ENCODE measurements at regions not wholly inside any gene's neighbourhood (a gene's known extent, or its start where the extent isn't known, plus 50 kb on each side); places are given as distances from the start of the nearest gene placed in this dataset.
"Not testable (repeated sequence)": the region's sequence is repeated elsewhere in the genome, so short reads cannot be mapped to it uniquely, and the experiment has no call there.

GRCh38 chr10:32217216-32217615 is 129.7 kb downstream of the EPC1 start:
- no peaks in the 10 kb centered on the region for H3K4me1 ChIP-seq (ENCODE audit: control insufficient read depth, insufficient read depth, low read length)
- no peak overlapping the region for H3K4me3 ChIP-seq (ENCODE audit: low read depth, low read length)
- no peak overlapping the region for H3K27ac ChIP-seq (ENCODE audit: extremely low read depth, low read depth, low read length)
- H3K36me3 ChIP-seq (ENCODE audit: control insufficient read depth in 2 of 2, insufficient read depth in 1 of 2, low read length in 2 of 2): no peaks in the 10 kb centered on the region
- ChIA-PET POLR2A (no interaction called here), CTCF (interaction anchor here (0.7 kb wide), 1 partner anchor 33 kb away, joined by 3 read pairs; no protein-coding TSS in a partner anchor)
- H3K9me3 ChIP-seq (ENCODE audit: control insufficient read depth, insufficient read depth, low read depth, low read length): no peaks in the 10 kb centered on the region
- TF ChIP-seq ZNF280D (tag by site-specific recombination; IDR thresholded peaks at IDR 0.05) (no peak), ZNF146 (tag by site-specific recombination; IDR thresholded peaks at IDR 0.05) (no peak), ZNF423 (tag by site-specific recombination; IDR thresholded peaks at IDR 0.05) (no peak)

DNA sequence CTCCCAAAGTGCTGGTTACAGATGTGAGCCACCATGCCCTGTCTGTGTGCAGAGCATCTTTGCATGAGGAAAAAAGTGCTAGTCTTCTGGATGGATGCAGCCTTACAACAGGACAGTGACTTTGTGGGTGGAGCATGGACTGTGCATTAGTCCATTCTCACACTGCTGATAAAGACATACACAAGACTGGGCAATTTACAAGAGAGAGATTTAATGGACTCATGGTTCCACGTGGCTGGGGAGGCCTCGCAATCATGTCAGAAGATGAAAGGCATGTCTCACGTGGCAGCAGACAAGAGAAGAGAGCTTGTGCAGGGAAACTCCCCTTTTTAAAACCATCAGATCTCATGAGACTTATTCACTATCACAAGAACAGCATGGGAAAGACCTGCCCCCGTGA is 133.1 kb downstream of the EPC1 start:
- H3K4me1 ChIP-seq (ENCODE audit: control insufficient read depth, insufficient read depth, low read length); H3K4me3 ChIP-seq (ENCODE audit: low read depth, low read length); H3K9me3 ChIP-seq (ENCODE audit: control insufficient read depth, insufficient read depth, low read depth, low read length); POLR2A ChIA-PET; H3K27ac ChIP-seq (ENCODE audit: extremely low read depth, low read depth, low read length); H3K36me3 ChIP-seq (ENCODE audit: control insufficient read depth in 2 of 2, insufficient read depth in 1 of 2, low read length in 2 of 2): not testable (repeated sequence)
- CTCF ChIA-PET: interaction anchor here (0.6 kb wide), 1 partner anchor 37 kb away, joined by 3 read pairs; no protein-coding TSS in a partner anchor

- Histone ChIP-seq H3K36me3 (ENCODE audit: control insufficient read depth in 2 of 2, insufficient read depth in 1 of 2, low read length in 2 of 2) (no peaks in the 10 kb centered on the region), H3K9me3 (ENCODE audit: control insufficient read depth, insufficient read depth, low read depth, low read length) (no peaks in the 10 kb centered on the region), H3K4me1 (ENCODE audit: control insufficient read depth, insufficient read depth, low read length) (no peaks in the 10 kb centered on the region), H3K4me3 (ENCODE audit: low read depth, low read length) (no peak overlapping the region), H3K27ac (ENCODE audit: extremely low read depth, low read depth, low read length) (no peak overlapping the region)
- CTCF ChIA-PET: interaction anchor here (0.7 to 1.9 kb wide), 5 partner anchors 13 to 213 kb away, joined by 3 to 9 read pairs (median 6); no protein-coding TSS in a partner anchor
- TF ChIP-seq ZNF701 (tag by site-specific recombination; IDR thresholded peaks at IDR 0.05) (no peak), ZBTB48 (tag by site-specific recombination; IDR thresholded peaks at IDR 0.05) (no peak), ZNF76 (tag by site-specific recombination; IDR thresholded peaks at IDR 0.05; ENCODE audit: borderline replicate concordance, low read depth) (no peak), YY2 (tag by site-specific recombination; IDR thresholded peaks at IDR 0.05) (no peak), REST (tag by site-specific recombination; IDR thresholded peaks at IDR 0.05) (no peak), ZNF777 (tag by site-specific recombination; IDR thresholded peaks at IDR 0.05; ENCODE audit: borderline replicate concordance) (no peak), KLF9 (tag by site-specific recombination; IDR thresholded peaks at IDR 0.05; ENCODE audit: low read depth) (no peak), ZNF324 (tag by site-specific recombination; IDR thresholded peaks at IDR 0.05) (no peak), ZNF747 (tag by site-specific recombination; IDR thresholded peaks at IDR 0.05) (no peak), ZNF26 (tag by site-specific recombination; IDR thresholded peaks at IDR 0.05) (no peak)
- TF ChIP-seq, protein P1, sequence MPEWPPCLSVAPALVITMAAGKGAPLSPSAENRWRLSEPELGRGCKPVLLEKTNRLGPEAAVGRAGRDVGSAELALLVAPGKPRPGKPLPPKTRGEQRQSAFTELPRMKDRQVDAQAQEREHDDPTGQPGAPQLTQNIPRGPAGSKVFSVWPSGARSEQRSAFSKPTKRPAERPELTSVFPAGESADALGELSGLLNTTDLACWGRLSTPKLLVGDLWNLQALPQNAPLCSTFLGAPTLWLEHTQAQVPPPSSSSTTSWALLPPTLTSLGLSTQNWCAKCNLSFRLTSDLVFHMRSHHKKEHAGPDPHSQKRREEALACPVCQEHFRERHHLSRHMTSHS (tag by site-specific recombination; IDR thresholded peaks at IDR 0.05): no peak
- TF ChIP-seq, protein P2, sequence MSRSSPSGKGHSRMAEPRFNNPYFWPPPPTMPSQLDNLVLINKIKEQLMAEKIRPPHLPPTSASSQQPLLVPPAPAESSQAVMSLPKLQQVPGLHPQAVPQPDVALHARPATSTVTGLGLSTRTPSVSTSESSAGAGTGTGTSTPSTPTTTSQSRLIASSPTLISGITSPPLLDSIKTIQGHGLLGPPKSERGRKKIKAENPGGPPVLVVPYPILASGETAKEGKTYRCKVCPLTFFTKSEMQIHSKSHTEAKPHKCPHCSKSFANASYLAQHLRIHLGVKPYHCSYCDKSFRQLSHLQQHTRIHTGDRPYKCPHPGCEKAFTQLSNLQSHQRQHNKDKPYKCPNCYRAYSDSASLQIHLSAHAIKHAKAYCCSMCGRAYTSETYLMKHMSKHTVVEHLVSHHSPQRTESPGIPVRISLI (tag by site-specific recombination; IDR thresholded peaks at IDR 0.05): no peak
- POLR2A ChIA-PET: interaction anchor here (0.7 kb wide), 1 partner anchor 1582 kb away, joined by 6 read pairs; no protein-coding TSS in a partner anchor
These were observed 136.0 kb downstream of the EPC1 start for GRCh38 chr10:32211046-32211363.
